Trophoblast cell (in vitro differentiated cells and primary cell): ENCODE measurements at regions not wholly inside any gene's neighbourhood (a gene's known extent, or its start where the extent isn't known, plus 50 kb on each side); places are given as distances from the start of the nearest gene placed in this dataset.

Source experiments
- DNase-seq, 2 donors: peaks; one replicate each; pipeline ENCODE4 v3.0.0-alpha.2; 2016
- H2AFZ ChIP-seq: 2 replicates; pipeline ENCODE4 v1.6.1; 2013; ENCODE audit warnings: low read length, moderate library complexity, mild to moderate bottlenecking; ENCODE audit not compliant: insufficient read depth, poor library complexity
- H2AK5ac ChIP-seq: 2 replicates; pipeline ENCODE4 v1.6.1; 2013; ENCODE audit warnings: mild to moderate bottlenecking, low read length
- H2BK120ac ChIP-seq: 2 replicates; pipeline ENCODE4 v1.6.1; 2013; ENCODE audit warnings: low read length, mild to moderate bottlenecking, moderate library complexity; ENCODE audit not compliant: insufficient read depth, poor library complexity
- H2BK12ac ChIP-seq: 2 replicates; pipeline ENCODE4 v1.6.1; 2013; ENCODE audit warnings: mild to moderate bottlenecking, low read length, moderate library complexity
- H2BK5ac ChIP-seq: 2 replicates; pipeline ENCODE4 v1.6.1; 2013; ENCODE audit warnings: low read length, low read depth, moderate library complexity, mild to moderate bottlenecking; ENCODE audit not compliant: poor library complexity
- H3K14ac ChIP-seq: 2 replicates; pipeline ENCODE4 v1.6.1; 2013; ENCODE audit warnings: mild to moderate bottlenecking, low read length
- H3K18ac ChIP-seq: 2 replicates; pipeline ENCODE4 v1.6.1; 2013; ENCODE audit warnings: mild to moderate bottlenecking, low read length
- H3K23ac ChIP-seq: 2 replicates; pipeline ENCODE4 v1.6.1; 2013; ENCODE audit warnings: low read length
- H3K27ac ChIP-seq: 2 replicates; pipeline ENCODE4 v1.5.1; 2013; ENCODE audit warnings: low read depth, mild to moderate bottlenecking, inconsistent platforms, low read length, moderate library complexity
- H3K27me3 ChIP-seq: 2 replicates; pipeline ENCODE4 v1.6.1; 2013; ENCODE audit warnings: inconsistent platforms, mild to moderate bottlenecking, low read length, moderate library complexity; ENCODE audit not compliant: insufficient read depth
- H3K36me3 ChIP-seq, 2 experiments: 1 replicate in 1 of 2; 2 replicates in 1 of 2; pipeline ENCODE4 v1.6.1; 2013; ENCODE audit warnings: low read length in 2 of 2, mild to moderate bottlenecking in 2 of 2, moderate library complexity in 1 of 2; ENCODE audit not compliant: insufficient read depth in 2 of 2, control insufficient read depth in 1 of 2
- H3K4ac ChIP-seq: 2 replicates; pipeline ENCODE4 v1.6.1; 2013; ENCODE audit warnings: low read depth, mild to moderate bottlenecking, low read length, moderate library complexity
- H3K4me1 ChIP-seq, 2 experiments: 1 replicate in 1 of 2; 2 replicates in 1 of 2; pipeline ENCODE4 v1.6.1; 2013; ENCODE audit warnings: low read length in 2 of 2, mild to moderate bottlenecking in 2 of 2, moderate library complexity in 1 of 2; ENCODE audit not compliant: insufficient read depth in 2 of 2, control insufficient read depth in 1 of 2
- H3K4me2 ChIP-seq: 2 replicates; pipeline ENCODE4 v1.6.1; 2013; ENCODE audit warnings: inconsistent platforms, mild to moderate bottlenecking, low read length, moderate library complexity
- H3K4me3 ChIP-seq: 2 replicates; pipeline ENCODE4 v1.5.1; 2013; ENCODE audit warnings: mild to moderate bottlenecking, low read depth, low read length, inconsistent platforms
- H3K79me1 ChIP-seq: one replicate; pipeline ENCODE4 v1.6.1; 2013; ENCODE audit warnings: low read length
- H3K79me2 ChIP-seq: 2 replicates; pipeline ENCODE4 v1.6.1; 2013; ENCODE audit warnings: low read length, mild to moderate bottlenecking; ENCODE audit not compliant: control insufficient read depth, insufficient read depth, poor library complexity
- H3K9ac ChIP-seq: 2 replicates; pipeline ENCODE4 v1.6.1; 2013; ENCODE audit warnings: mild to moderate bottlenecking, low read length
- H3K9me3 ChIP-seq: 2 replicates; pipeline ENCODE4 v1.6.1; 2013; ENCODE audit warnings: low read depth, mild to moderate bottlenecking, control low read depth, inconsistent platforms, low read length; ENCODE audit not compliant: insufficient read depth
- H4K12ac ChIP-seq: 2 replicates; pipeline ENCODE4 v1.6.1; 2013; ENCODE audit warnings: low read depth, mild to moderate bottlenecking, low read length, moderate library complexity
- H4K8ac ChIP-seq: 2 replicates; pipeline ENCODE4 v1.6.1; 2013; ENCODE audit warnings: low read depth, mild to moderate bottlenecking, low read length, moderate library complexity
- H4K91ac ChIP-seq: one replicate; pipeline ENCODE4 v1.6.1; 2013; ENCODE audit warnings: low read depth, mild to moderate bottlenecking, low read length, moderate library complexity
- WGBS: extraction: QIAGEN DNeasy Blood & Tissue Kit; methylation state at CpG from one replicate; pipeline ENCODE4 v1.1.7; 2013; ENCODE audit warnings: missing lambda C conversion rate; ENCODE audit not compliant: insufficient read length, insufficient coverage; ENCODE audit errors: extremely low coverage; 5-methylcytosine and 5-hydroxymethylcytosine counted together

- Histone ChIP-seq H3K4me3 (no peak overlapping the region), H3K4ac (no peak overlapping the region), H4K8ac (no peak overlapping the region), H3K14ac (no peak overlapping the region), H3K36me3 (no peaks in the 10 kb centered on the region), H2AFZ (no peak overlapping the region), H2BK120ac (no peak overlapping the region), H3K4me2 (no peak overlapping the region), H3K79me1 (no peaks in the 10 kb centered on the region), H3K9ac (no peak overlapping the region), H3K23ac (no peak overlapping the region), H3K9me3 (peaks cover 5% of the 10 kb centered on the region), H4K12ac (no peak overlapping the region), H4K91ac (no peak overlapping the region), H3K27me3 (no peaks in the 10 kb centered on the region), H3K79me2 (no peaks in the 10 kb centered on the region), H2AK5ac (no peak overlapping the region), H2BK12ac (no peak overlapping the region), H2BK5ac (no peak overlapping the region), H3K4me1 (no peaks in the 10 kb centered on the region), H3K18ac (no peak overlapping the region), H3K27ac (no peak overlapping the region)
- WGBS, result no CpG with 5 or more reads among the region's 1 CpG
- no peak for DNase-seq
Measured at GRCh38 chr12:125738211-125738610, 673.0 kb downstream of the AACS start.

DNA sequence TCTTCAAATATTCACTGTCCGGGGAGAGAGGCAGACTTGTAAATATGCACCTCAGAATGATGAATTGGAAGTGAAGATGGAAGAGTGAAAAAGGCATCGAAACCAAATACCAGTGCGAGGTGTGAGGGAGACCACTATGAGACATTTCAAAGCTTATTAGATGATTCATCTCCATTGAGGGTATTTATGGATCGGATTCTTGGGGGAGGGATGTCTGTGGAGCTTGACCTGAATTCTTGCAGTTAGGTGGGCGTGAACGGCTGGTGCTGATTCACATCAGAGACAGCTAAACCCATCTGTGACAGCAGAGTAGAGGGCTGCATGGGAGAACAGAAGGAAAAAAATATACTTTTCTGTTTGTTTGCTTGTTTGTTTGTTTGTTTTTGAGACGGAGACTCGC is 677.2 kb downstream of the AACS start:
- no peak overlapping the region for H2BK5ac ChIP-seq
- H4K8ac ChIP-seq, result no peak overlapping the region
- no peak overlapping the region for H4K12ac ChIP-seq
- DNase-seq, result no peak
- H3K9ac ChIP-seq, result no peak overlapping the region
- no peak overlapping the region for H4K91ac ChIP-seq
- H2AFZ ChIP-seq, result no peak overlapping the region
- no peak overlapping the region for H3K4ac ChIP-seq
- no peaks in the 10 kb centered on the region for H3K79me2 ChIP-seq
- no peak overlapping the region for H3K23ac ChIP-seq
- no peak overlapping the region for H3K18ac ChIP-seq
- H2BK12ac ChIP-seq, result no peak overlapping the region
- H3K27ac ChIP-seq, result no peak overlapping the region
- H2BK120ac ChIP-seq, result no peak overlapping the region
- no peak overlapping the region for H2AK5ac ChIP-seq
- no peaks in the 10 kb centered on the region for H3K36me3 ChIP-seq
- H3K79me1 ChIP-seq, result no peaks in the 10 kb centered on the region
- no peaks in the 10 kb centered on the region for H3K27me3 ChIP-seq
- H3K4me2 ChIP-seq, result no peak overlapping the region
- no peaks in the 10 kb centered on the region for H3K4me1 ChIP-seq
- no peak overlapping the region for H3K14ac ChIP-seq
- no CpG with 5 or more reads among the region's 8 CpGs for WGBS
- no peak overlapping the region for H3K4me3 ChIP-seq
- H3K9me3 ChIP-seq, result peaks cover 5% of the 10 kb centered on the region

- Histone ChIP-seq H3K27me3 (no peaks in the 10 kb centered on the region), H4K8ac (no peak overlapping the region), H2BK5ac (no peak overlapping the region), H2BK12ac (no peak overlapping the region), H3K4me1 (no peaks in the 10 kb centered on the region), H3K4me2 (no peak overlapping the region), H3K14ac (no peak overlapping the region), H3K4ac (no peak overlapping the region), H3K9me3 (peaks cover 8% of the 10 kb centered on the region), H4K12ac (no peak overlapping the region), H3K79me1 (no peaks in the 10 kb centered on the region), H2AK5ac (no peak overlapping the region), H2AFZ (no peak overlapping the region), H2BK120ac (no peak overlapping the region), H3K27ac (no peak overlapping the region), H3K79me2 (no peaks in the 10 kb centered on the region), H3K36me3 (no peaks in the 10 kb centered on the region), H3K9ac (no peak overlapping the region), H3K23ac (no peak overlapping the region), H3K4me3 (no peak overlapping the region), H4K91ac (no peak overlapping the region), H3K18ac (no peak overlapping the region)
- DNase-seq, result no peak
- no CpG with 5 or more reads among the region's 4 CpGs for WGBS
Measured at GRCh38 chr12:125744201-125744600, 679.0 kb downstream of the AACS start.

- H3K9ac ChIP-seq, result no peak overlapping the region
Measured at GRCh38 chr12:125755512-125755911, 690.3 kb downstream of the AACS start.

More at GRCh38 chr12:125755512-125755911, 690.3 kb downstream of the AACS start:
- Histone ChIP-seq H3K4me1 (no peaks in the 10 kb centered on the region), H2BK12ac (no peak overlapping the region), H3K4ac (no peak overlapping the region), H4K12ac (no peak overlapping the region), H3K4me2 (no peak overlapping the region), H4K8ac (no peak overlapping the region), H3K14ac (no peak overlapping the region), H2BK120ac (no peak overlapping the region), H2AFZ (no peak overlapping the region), H3K4me3 (no peak overlapping the region), H3K27me3 (no peaks in the 10 kb centered on the region), H3K18ac (no peak overlapping the region), H3K27ac (no peak overlapping the region), H2BK5ac (no peak overlapping the region), H3K23ac (no peak overlapping the region), H2AK5ac (no peak overlapping the region), H3K79me1 (no peaks in the 10 kb centered on the region), H4K91ac (no peak overlapping the region), H3K36me3 (no peaks in the 10 kb centered on the region), H3K79me2 (no peaks in the 10 kb centered on the region), H3K9me3 (no peaks in the 10 kb centered on the region)
- peak in 1 of 2 donors; percentile 8 for DNase-seq
- no CpG with 5 or more reads among the region's 2 CpGs for WGBS
